DOHH2 (cell line): ENCODE measurements at regions not wholly inside any gene's neighbourhood (a gene's known extent, or its start where the extent isn't known, plus 50 kb on each side); places are given as distances from the start of the nearest gene placed in this dataset.

Experiments used
- CTCF ChIP-seq: fragments of 200-600 bp; sonication (generic); IDR thresholded peaks from one replicate; pipeline ENCODE4 v1.5.1; 2014; ENCODE audit warnings: antibody characterized with exemption, mild to moderate bottlenecking, low read depth, low read length; ENCODE audit not compliant: poor library complexity, severe bottlenecking
- EZH2phosphoT487 ChIP-seq: fragments of 200-600 bp; sonication (generic); IDR thresholded peaks from 2 replicates; pipeline ENCODE4 v1.6.1; 2017; ENCODE audit warnings: borderline replicate concordance, mild to moderate bottlenecking, antibody characterized with exemption, low read length, moderate library complexity, mixed read lengths

GRCh38 chr10:125449571-125449970, 233.4 kb downstream of the TEX36 start:
- TF ChIP-seq CTCF (no peak), EZH2phosphoT487 (no peak)
